Type B pancreatic cell (in vitro differentiated cells): ENCODE measurements at regions not wholly inside any gene's neighbourhood (a gene's known extent, or its start where the extent isn't known, plus 50 kb on each side); places are given as distances from the start of the nearest gene placed in this dataset.

ENCODE experiments used
- DNase-seq: peaks from one replicate; pipeline ENCODE4 v3.0.0; 2021; ENCODE audit warnings: mixed read lengths; ENCODE audit not compliant: unreplicated experiment; ENCODE audit errors: extremely low spot score
- H3K27ac Mint-ChIP-seq: 2 replicates; pipeline ENCODE4 v1.8.0; 2021; ENCODE audit warnings: mild to moderate bottlenecking, mixed read lengths
- H3K27me3 Mint-ChIP-seq: 2 replicates; pipeline ENCODE4 v1.8.0; 2021; ENCODE audit warnings: mixed read lengths
- H3K36me3 Mint-ChIP-seq: 2 replicates; pipeline ENCODE4 v1.8.0; 2021; ENCODE audit warnings: mixed read lengths
- H3K4me1 Mint-ChIP-seq: one replicate; pipeline ENCODE4 v1.8.0; 2021; ENCODE audit warnings: mixed read lengths; ENCODE audit not compliant: unreplicated experiment
- H3K4me3 Mint-ChIP-seq: 2 replicates; pipeline ENCODE4 v1.8.0; 2021; ENCODE audit warnings: mild to moderate bottlenecking, mixed read lengths
- H3K9me3 Mint-ChIP-seq: 2 replicates; pipeline ENCODE4 v1.8.0; 2021; ENCODE audit warnings: mixed read lengths
- TF ChIP-seq, protein P1 (sequence below): fragments of 200-600 bp; sonication (generic); conservative IDR thresholded peaks from 2 replicates; pipeline ENCODE4 v1.5.0; 2021; ENCODE audit warnings: antibody characterized with exemption, mild to moderate bottlenecking

DNA sequence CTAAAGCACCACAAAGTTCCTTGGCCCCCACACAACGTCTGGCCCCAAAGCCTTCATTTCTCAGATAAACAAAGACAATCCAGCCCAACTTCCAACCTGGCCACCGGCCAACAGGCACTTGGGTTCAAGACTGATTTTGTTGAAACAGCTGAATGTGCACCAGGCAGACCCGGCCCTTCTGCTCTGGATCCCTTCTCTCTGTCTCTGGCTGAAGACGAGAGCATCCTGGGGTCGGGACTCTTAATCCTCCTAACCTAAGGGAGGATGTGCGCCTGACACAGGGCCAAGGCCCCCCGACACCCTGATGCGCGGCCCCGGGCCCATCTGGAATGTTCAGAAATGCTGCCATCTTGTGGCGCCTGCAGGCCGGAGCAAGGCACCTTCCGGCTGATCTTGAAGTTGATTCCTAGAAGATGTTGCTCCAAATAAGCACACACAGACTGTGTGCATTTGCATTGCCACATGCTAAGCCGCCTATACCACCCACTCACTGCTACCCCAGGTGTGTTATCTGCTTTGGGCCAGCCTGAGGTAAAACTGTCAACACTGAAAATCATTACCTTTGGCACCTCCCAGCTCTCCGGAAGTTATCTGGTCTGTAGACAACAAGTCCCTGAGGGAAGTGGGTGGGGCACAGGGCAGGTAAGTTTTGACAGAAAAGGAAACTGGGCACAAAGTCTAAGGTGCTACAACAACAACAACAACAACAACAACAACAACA is 98.4 kb upstream of the HABP2 start:
- H3K4me3 Mint-ChIP-seq, result no peak overlapping the region
- peak overlapping the region; percentile 43 for H3K27ac Mint-ChIP-seq
- H3K27me3 Mint-ChIP-seq, result peaks cover 47% of the 10 kb centered on the region
- peaks cover 8% of the 10 kb centered on the region for H3K9me3 Mint-ChIP-seq
- H3K4me1 Mint-ChIP-seq, result peaks cover 8% of the 10 kb centered on the region
- TF ChIP-seq, protein P1, sequence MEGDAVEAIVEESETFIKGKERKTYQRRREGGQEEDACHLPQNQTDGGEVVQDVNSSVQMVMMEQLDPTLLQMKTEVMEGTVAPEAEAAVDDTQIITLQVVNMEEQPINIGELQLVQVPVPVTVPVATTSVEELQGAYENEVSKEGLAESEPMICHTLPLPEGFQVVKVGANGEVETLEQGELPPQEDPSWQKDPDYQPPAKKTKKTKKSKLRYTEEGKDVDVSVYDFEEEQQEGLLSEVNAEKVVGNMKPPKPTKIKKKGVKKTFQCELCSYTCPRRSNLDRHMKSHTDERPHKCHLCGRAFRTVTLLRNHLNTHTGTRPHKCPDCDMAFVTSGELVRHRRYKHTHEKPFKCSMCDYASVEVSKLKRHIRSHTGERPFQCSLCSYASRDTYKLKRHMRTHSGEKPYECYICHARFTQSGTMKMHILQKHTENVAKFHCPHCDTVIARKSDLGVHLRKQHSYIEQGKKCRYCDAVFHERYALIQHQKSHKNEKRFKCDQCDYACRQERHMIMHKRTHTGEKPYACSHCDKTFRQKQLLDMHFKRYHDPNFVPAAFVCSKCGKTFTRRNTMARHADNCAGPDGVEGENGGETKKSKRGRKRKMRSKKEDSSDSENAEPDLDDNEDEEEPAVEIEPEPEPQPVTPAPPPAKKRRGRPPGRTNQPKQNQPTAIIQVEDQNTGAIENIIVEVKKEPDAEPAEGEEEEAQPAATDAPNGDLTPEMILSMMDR, result peak; percentile 84
- DNase-seq, result no peak
- no peaks in the 10 kb centered on the region for H3K36me3 Mint-ChIP-seq

DNA sequence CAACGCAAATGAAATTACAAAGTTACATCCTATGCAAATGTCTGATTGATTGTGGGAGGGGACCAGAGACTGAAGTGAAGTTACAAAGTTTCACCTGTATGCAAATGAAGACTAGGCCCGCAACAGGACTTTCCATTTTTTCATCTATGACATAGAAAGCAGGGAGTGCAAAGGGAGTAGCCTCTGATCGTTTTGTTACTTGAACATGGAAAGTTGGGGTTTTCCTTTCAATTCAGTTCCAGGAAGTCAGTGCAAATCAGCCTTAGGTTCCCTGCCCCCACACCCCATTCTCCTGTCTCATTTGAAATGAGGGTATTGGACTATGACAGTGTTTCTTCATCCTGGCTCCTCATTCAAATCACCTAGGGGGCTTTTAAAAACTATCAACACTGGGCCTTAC is 96.9 kb upstream of the HABP2 start:
- Mint-ChIP-seq H3K4me3 (no peak overlapping the region), H3K27ac (no peak overlapping the region), H3K36me3 (no peaks in the 10 kb centered on the region), H3K9me3 (peaks cover 8% of the 10 kb centered on the region), H3K27me3 (peaks cover 43% of the 10 kb centered on the region), H3K4me1 (peaks cover 11% of the 10 kb centered on the region)
- no peak for DNase-seq
- TF ChIP-seq, protein P1, result no peak

DNA sequence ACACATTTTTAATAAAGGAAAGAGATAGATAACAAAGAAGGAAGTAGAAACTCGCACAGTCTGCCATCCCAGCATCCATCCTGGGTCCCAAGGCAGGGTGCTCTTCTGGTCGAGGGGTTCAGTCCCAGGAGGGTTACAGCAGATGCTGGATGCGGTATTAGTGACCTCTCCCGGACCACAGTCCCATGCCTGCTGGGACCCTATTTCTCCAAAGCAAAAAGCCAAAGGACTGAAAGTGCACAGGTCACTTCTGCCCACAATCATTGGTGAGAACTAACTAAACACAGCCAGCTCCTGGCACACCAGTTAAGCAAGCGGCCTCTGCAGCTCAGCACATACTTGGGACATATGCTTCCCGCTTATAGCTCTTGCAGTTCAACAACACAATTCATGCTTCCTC is 96.1 kb upstream of the HABP2 start:
- TF ChIP-seq, protein P1, result no peak
- Mint-ChIP-seq H3K27me3 (peaks cover 42% of the 10 kb centered on the region), H3K27ac (no peak overlapping the region)

DNA sequence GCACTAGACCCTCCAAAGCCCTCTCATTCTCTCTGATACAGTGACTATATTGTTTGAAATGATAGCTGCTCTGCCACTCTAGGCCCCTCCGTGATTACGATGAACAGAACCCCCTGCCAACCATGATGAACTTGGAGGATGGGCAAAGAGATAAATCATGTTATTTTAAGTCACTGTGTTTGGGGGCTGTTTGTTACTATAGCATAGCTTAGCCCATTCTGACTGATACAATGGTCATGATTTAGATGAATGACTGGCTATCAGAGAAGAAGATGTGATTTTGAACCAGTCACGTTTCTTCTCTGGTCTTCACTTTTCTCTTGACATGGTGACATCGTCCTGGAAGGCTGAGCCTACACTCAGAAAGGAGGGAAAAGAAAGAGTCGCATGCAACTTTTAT is 95.4 kb upstream of the HABP2 start:
- H3K36me3 Mint-ChIP-seq, result no peaks in the 10 kb centered on the region
- no peak overlapping the region for H3K4me3 Mint-ChIP-seq
- TF ChIP-seq, protein P1, result no peak
- no peak for DNase-seq
- H3K27ac Mint-ChIP-seq, result no peak overlapping the region
- peaks cover 42% of the 10 kb centered on the region for H3K27me3 Mint-ChIP-seq
- peaks cover 8% of the 10 kb centered on the region for H3K9me3 Mint-ChIP-seq
- H3K4me1 Mint-ChIP-seq, result peaks cover 8% of the 10 kb centered on the region

More for the DNA sequence above, 96.1 kb upstream of the HABP2 start:
- no peaks in the 10 kb centered on the region for H3K36me3 Mint-ChIP-seq
- H3K9me3 Mint-ChIP-seq, result peaks cover 8% of the 10 kb centered on the region
- peaks cover 8% of the 10 kb centered on the region for H3K4me1 Mint-ChIP-seq
- H3K4me3 Mint-ChIP-seq, result no peak overlapping the region
- no peak for DNase-seq

DNA sequence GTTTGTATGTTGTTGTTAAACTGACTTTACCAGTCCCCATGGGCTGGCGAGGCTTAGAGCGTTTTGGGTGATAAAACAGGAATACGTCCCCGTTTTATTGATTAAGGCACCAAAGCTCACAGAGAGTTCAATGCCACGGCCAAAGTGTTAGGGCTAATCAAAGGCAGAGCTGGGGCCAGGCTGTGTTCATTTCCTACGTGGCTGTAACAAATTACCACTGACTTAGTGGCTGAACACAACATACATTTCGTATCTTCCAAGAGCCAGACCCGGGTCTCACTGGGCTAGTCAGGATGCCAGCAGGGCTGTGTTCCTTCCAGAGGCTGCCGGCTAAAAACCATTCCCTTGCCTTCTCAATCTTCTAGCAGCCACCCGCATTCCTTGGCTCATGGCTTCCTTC is 94.4 kb upstream of the HABP2 start:
- no peak overlapping the region for H3K27ac Mint-ChIP-seq
- TF ChIP-seq, protein P1, result no peak
- H3K4me1 Mint-ChIP-seq, result peaks cover 8% of the 10 kb centered on the region
- no peak overlapping the region for H3K4me3 Mint-ChIP-seq
- H3K27me3 Mint-ChIP-seq, result peaks cover 41% of the 10 kb centered on the region
- no peaks in the 10 kb centered on the region for H3K36me3 Mint-ChIP-seq
- H3K9me3 Mint-ChIP-seq, result peaks cover 8% of the 10 kb centered on the region
- no peak for DNase-seq
